SK-N-SH (cell line): ENCODE measurements at regions not wholly inside any gene's neighbourhood (a gene's known extent, or its start where the extent isn't known, plus 50 kb on each side); places are given as distances from the start of the nearest gene placed in this dataset.
A peak's percentile ranks its signal among the peaks of the same experiment; 100 is the strongest.

Experiments
- CTCF ChIA-PET: fragments of 300-600, 350-600 bp; formaldehyde crosslinking; extraction: SDS; loops from one replicate; lab custom pipeline; 2021; lab: Yijun Ruan, JAX
- POLR2A ChIA-PET: fragments of 350-600 bp; sonication (Branson Sonifier 250); formaldehyde crosslinking; extraction: SDS; loops from one replicate; lab custom pipeline; 2020; ENCODE audit warnings: antibody characterized with exemption, inconsistent platforms; lab: Yijun Ruan, JAX
- DNase-seq: peaks from one replicate; pipeline ENCODE4 v3.0.0; 2012
- H2AFZ ChIP-seq: fragments of 200-600 bp; sonication (generic); 2 replicates; pipeline ENCODE4 v1.8.1; 2016; ENCODE audit warnings: antibody characterized with exemption, mild to moderate bottlenecking, low read depth
- H3F3A ChIP-seq: fragments of 200-600 bp; sonication (generic); replicated peaks from 2 replicates; pipeline ENCODE3; 2016; ENCODE audit warnings: antibody characterized with exemption, mild to moderate bottlenecking; ENCODE audit not compliant: insufficient read depth
- H3K27ac ChIP-seq, 2 experiments: fragments of 200-500 bp in 1 of 2; fragments of 200-600 bp in 1 of 2; sonication (Bioruptor generic) in 1 of 2; sonication (generic), shearing (Covaris generic) in 1 of 2; 2 replicates each; pipeline versions ENCODE4 v1.5.1 to v1.6.1; 2014 to 2016; ENCODE audit warnings: low read depth in 2 of 2, inconsistent platforms in 1 of 2, low read length in 1 of 2, mild to moderate bottlenecking in 1 of 2, mixed read lengths in 1 of 2
- H3K27me3 ChIP-seq: fragments of 200-600 bp; sonication (generic), shearing (Covaris generic); 2 replicates; pipeline ENCODE4 v1.6.1; 2016; ENCODE audit warnings: mixed run types; ENCODE audit not compliant: insufficient read depth
- H3K36me3 ChIP-seq, 2 experiments: fragments of 200-500 bp in 1 of 2; fragments of 200-600 bp in 1 of 2; sonication (Bioruptor generic) in 1 of 2; sonication (generic) in 1 of 2; replicated peaks in 1 of 2; 2 replicates each; pipeline versions ENCODE3 to v1.5.1; 2014 to 2016; ENCODE audit warnings: low read length in 1 of 2, mild to moderate bottlenecking in 1 of 2; ENCODE audit not compliant: insufficient read depth in 2 of 2, control insufficient read depth in 1 of 2
- H3K4me1 ChIP-seq, 2 experiments: fragments of 200-500 bp in 1 of 2; fragments of 200-600 bp in 1 of 2; sonication (Bioruptor generic) in 1 of 2; sonication (generic), shearing (Covaris generic) in 1 of 2; 2 replicates each; pipeline versions ENCODE4 v1.5.1 to v1.6.1; 2014 to 2016; ENCODE audit warnings: low read depth in 1 of 2, low read length in 1 of 2, mixed run types in 1 of 2; ENCODE audit not compliant: insufficient read depth in 2 of 2, control insufficient read depth in 1 of 2
- H3K4me2 ChIP-seq: fragments of 200-600 bp; sonication (generic), shearing (Covaris generic); 2 replicates; pipeline ENCODE4 v1.6.1; 2017; ENCODE audit warnings: mixed run types
- H3K4me3 ChIP-seq, 2 experiments: fragments of 200-500 bp in 1 of 2; fragments of 200-600 bp in 1 of 2; sonication (Bioruptor generic) in 1 of 2; sonication (generic), shearing (Covaris generic) in 1 of 2; 2 replicates each; pipeline versions ENCODE4 v1.5.1 to v1.8.1; 2014 to 2016; ENCODE audit warnings: low read depth in 2 of 2, inconsistent platforms in 1 of 2, low read length in 1 of 2, mild to moderate bottlenecking in 1 of 2, mixed read lengths in 1 of 2, moderate library complexity in 1 of 2
- H3K79me2 ChIP-seq: fragments of 200-600 bp; sonication (generic); 2 replicates; pipeline ENCODE4 v1.8.1; 2017; ENCODE audit warnings: mild to moderate bottlenecking; ENCODE audit not compliant: insufficient read depth
- H3K9ac ChIP-seq: fragments of 200-600 bp; sonication (generic); 2 replicates; pipeline ENCODE4 v1.6.1; 2017; ENCODE audit warnings: mixed run types
- H3K9me2 ChIP-seq: fragments of 200-600 bp; sonication (generic); 2 replicates; pipeline ENCODE4 v1.6.1; 2017; ENCODE audit warnings: mixed run types
- H3K9me3 ChIP-seq: fragments of 200-600 bp; sonication (generic); 2 replicates; pipeline ENCODE4 v1.6.1; 2017; ENCODE audit warnings: mixed run types, mild to moderate bottlenecking, moderate library complexity
- H4K20me1 ChIP-seq: fragments of 200-600 bp; sonication (generic); 2 replicates; pipeline ENCODE4 v1.6.1; 2017; ENCODE audit warnings: mild to moderate bottlenecking, mixed run types; ENCODE audit not compliant: insufficient read depth
- CHD2 ChIP-seq: fragments of 150-350 bp; IDR thresholded peaks from 2 replicates; pipeline ENCODE4 v1.6.1; 2018; ENCODE audit warnings: low read length; ENCODE audit not compliant: partially characterized antibody
- CTCF ChIP-seq: fragments of 200-600 bp; sonication (generic); IDR thresholded peaks from 2 replicates; pipeline ENCODE4 v1.6.1; 2017; ENCODE audit warnings: antibody characterized with exemption, mild to moderate bottlenecking, moderate library complexity
- EZH2phosphoT487 ChIP-seq: fragments of 200-600 bp; sonication (generic); IDR thresholded peaks from 2 replicates; pipeline ENCODE4 v1.6.1; 2017; ENCODE audit warnings: low read depth, mixed run types, mild to moderate bottlenecking, antibody characterized with exemption, moderate library complexity, borderline replicate concordance
- FOSL2 ChIP-seq: IDR thresholded peaks from 2 replicates; pipeline ENCODE4 v1.4.0; 2012; ENCODE audit warnings: low read depth, mild to moderate bottlenecking, moderate library complexity, borderline replicate concordance
- FOXJ3 ChIP-seq: sonication (generic); formaldehyde crosslinking; IDR thresholded peaks from 2 replicates; pipeline ENCODE4 v1.5.1; 2020; ENCODE audit warnings: mild to moderate bottlenecking, missing genetic modification reagents
- FOXM1 ChIP-seq: IDR thresholded peaks from 2 replicates; pipeline ENCODE4 v1.4.0; 2012; ENCODE audit warnings: low read depth, mild to moderate bottlenecking
- JUND ChIP-seq: IDR thresholded peaks from 2 replicates; pipeline ENCODE4 v1.4.0; 2012
- MXI1 ChIP-seq: IDR thresholded peaks from 2 replicates; pipeline ENCODE4 v1.6.1; 2012; ENCODE audit warnings: mild to moderate bottlenecking, low read depth, low read length, improper control_type of control experiment
- PBX3 ChIP-seq: IDR thresholded peaks from 2 replicates; pipeline ENCODE4; 2012
- POLR2AphosphoS5 ChIP-seq: IDR thresholded peaks from 2 replicates; pipeline ENCODE4 v1.6.1; 2012; ENCODE audit warnings: low read depth, low read length
- RAD21 ChIP-seq: IDR thresholded peaks from 2 replicates; pipeline ENCODE4 v1.6.1; 2012; ENCODE audit warnings: mild to moderate bottlenecking, low read length
- SMC3 ChIP-seq: IDR thresholded peaks from 2 replicates; pipeline ENCODE4 v1.6.1; 2012; ENCODE audit warnings: low read depth, low read length, improper control_type of control experiment
- TAF1 ChIP-seq: IDR thresholded peaks from 2 replicates; pipeline ENCODE4 v1.6.1; 2012; ENCODE audit warnings: low read depth, mild to moderate bottlenecking, low read length, moderate library complexity, borderline replicate concordance
- TEAD4 ChIP-seq: IDR thresholded peaks from 2 replicates; pipeline ENCODE4 v1.4.0; 2012; ENCODE audit warnings: mild to moderate bottlenecking, borderline replicate concordance; ENCODE audit not compliant: insufficient read depth
- USF2 ChIP-seq: fragments of 150-350 bp; IDR thresholded peaks from 2 replicates; pipeline ENCODE4 v1.6.1; 2017; ENCODE audit warnings: antibody characterized with exemption, low read length, low read depth, borderline replicate concordance
- YY1 ChIP-seq: IDR thresholded peaks from 2 replicates; pipeline ENCODE4 v1.4.0; 2012; ENCODE audit warnings: low read depth, mild to moderate bottlenecking
- ZBTB33 ChIP-seq: IDR thresholded peaks from 2 replicates; pipeline ENCODE4 v1.4.0; 2012; ENCODE audit warnings: low read depth, borderline replicate concordance
- WGBS: methylation state at CpG from one replicate; pipeline ENCODE4 v1.1.6; 2017; ENCODE audit warnings: low lambda C conversion rate; 5-methylcytosine and 5-hydroxymethylcytosine counted together
- TF ChIP-seq, protein P1 (sequence below): fragments of 150-350 bp; IDR thresholded peaks from 2 replicates; pipeline ENCODE4 v1.6.1; 2016; ENCODE audit warnings: mild to moderate bottlenecking, low read depth, low read length

DNA sequence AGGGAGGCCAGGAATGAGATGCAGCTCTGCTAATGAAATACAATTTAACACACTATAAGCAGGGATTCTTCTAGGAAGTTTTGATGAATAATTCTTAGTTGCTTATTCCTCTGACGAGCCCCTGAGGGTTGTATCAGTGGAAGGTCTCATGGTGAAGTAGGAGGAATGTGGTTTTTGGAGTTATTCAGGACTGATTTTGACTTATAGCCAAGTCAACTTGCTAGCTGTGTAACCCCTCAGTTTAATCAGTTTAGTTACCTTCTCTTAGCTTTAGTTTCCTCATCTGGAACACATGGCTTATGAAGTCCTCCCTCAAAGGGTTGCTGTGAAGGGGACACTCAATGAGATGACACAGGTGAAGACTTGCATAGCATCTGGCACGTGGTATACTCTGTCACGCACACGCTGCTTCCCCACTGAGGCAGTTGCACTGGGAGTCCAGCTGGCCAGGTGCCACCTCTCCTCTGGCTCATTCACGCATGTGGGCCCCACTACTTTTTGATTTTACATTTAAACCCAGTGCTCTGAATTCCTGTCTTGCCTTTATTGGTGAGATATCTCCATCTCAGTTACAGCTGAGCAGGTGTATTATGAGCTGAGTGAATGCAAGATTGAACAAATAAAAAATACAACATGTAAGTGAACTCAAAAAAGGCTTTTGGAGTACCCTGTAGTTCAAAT, 415.0 kb downstream of the ARHGEF28 start:
- H3K27ac ChIP-seq: peak overlapping the region in 1 of 2 experiments; percentile 79; a peak in 3 of 4 replicates
- peaks cover 9 to 17% of the 10 kb centered on the region in 2 experiments; a peak in 3 of 4 replicates for H3K4me1 ChIP-seq
- ChIA-PET CTCF (interaction anchor here (1.7 kb wide), 2 partner anchors 8 to 10 kb away, joined by 4 read pairs; no protein-coding TSS in a partner anchor), POLR2A (no interaction called here)
- no peak overlapping the region for H3K9ac ChIP-seq
- peaks cover 14% of the 10 kb centered on the region for H3F3A ChIP-seq
- H2AFZ ChIP-seq: no peak overlapping the region; the same call in 1 of the 2 replicates
- 84% methylated on average over 5 of the region's 5 CpGs for WGBS
- DNase-seq: no peak
- no peak overlapping the region for H3K4me2 ChIP-seq
- no peaks in the 10 kb centered on the region for H3K9me3 ChIP-seq
- H3K36me3 ChIP-seq: no peaks in the 10 kb centered on the region
- H3K79me2 ChIP-seq: no peaks in the 10 kb centered on the region
- no peaks in the 10 kb centered on the region for H4K20me1 ChIP-seq
- no peak overlapping the region for H3K4me3 ChIP-seq
- no peaks in the 10 kb centered on the region for H3K27me3 ChIP-seq
- H3K9me2 ChIP-seq: no peaks in the 10 kb centered on the region
- TF ChIP-seq RAD21 (no peak), TEAD4 (no peak), FOXJ3 (CRISPR knock-in tag) (no peak), FOSL2 (no peak), USF2 (no peak), PBX3 (no peak), JUND (no peak), MXI1 (no peak), ZBTB33 (no peak), EZH2phosphoT487 (no peak), FOXM1 (no peak), YY1 (no peak), CTCF (no peak), CHD2 (no peak), TAF1 (no peak), POLR2AphosphoS5 (no peak), SMC3 (no peak)
- TF ChIP-seq, protein P1, sequence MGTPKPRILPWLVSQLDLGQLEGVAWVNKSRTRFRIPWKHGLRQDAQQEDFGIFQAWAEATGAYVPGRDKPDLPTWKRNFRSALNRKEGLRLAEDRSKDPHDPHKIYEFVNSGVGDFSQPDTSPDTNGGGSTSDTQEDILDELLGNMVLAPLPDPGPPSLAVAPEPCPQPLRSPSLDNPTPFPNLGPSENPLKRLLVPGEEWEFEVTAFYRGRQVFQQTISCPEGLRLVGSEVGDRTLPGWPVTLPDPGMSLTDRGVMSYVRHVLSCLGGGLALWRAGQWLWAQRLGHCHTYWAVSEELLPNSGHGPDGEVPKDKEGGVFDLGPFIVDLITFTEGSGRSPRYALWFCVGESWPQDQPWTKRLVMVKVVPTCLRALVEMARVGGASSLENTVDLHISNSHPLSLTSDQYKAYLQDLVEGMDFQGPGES: no peak
